Ishikawa (cell line): ENCODE measurements at regions not wholly inside any gene's neighbourhood (a gene's known extent, or its start where the extent isn't known, plus 50 kb on each side); places are given as distances from the start of the nearest gene placed in this dataset.

Experiments used
- RAD21 ChIP-seq: IDR thresholded peaks from 2 replicates; pipeline ENCODE4 v1.6.1; 2012; ENCODE audit warnings: low read depth
- REST ChIP-seq: IDR thresholded peaks from 2 replicates; pipeline ENCODE4 v1.6.1; 2012; ENCODE audit warnings: low read depth, mild to moderate bottlenecking

GRCh38 chr1:212513586-212513985 is 80.9 kb downstream of the NENF start:
- TF ChIP-seq RAD21 (no peak), REST (no peak)
